HCT116 (cell line): ENCODE measurements at regions not wholly inside any gene's neighbourhood (a gene's known extent, or its start where the extent isn't known, plus 50 kb on each side); places are given as distances from the start of the nearest gene placed in this dataset.

ENCODE experiments used
- ATAC-seq: fragments of 200-7000 bp; cut with Tn5 transposase; 2 replicates; pipeline ENCODE4 v1.9.1; 2020; ENCODE audit warnings: mild to moderate bottlenecking, moderate library complexity
- BruUV-seq: library from RNA; stranded (reverse); fragments of 400-500 nt; replicated peaks from 2 replicates; lab custom pipeline; 2021; lab: Mats Ljungman, UMichigan
- CTCF ChIA-PET: fragments of 300-600 bp; sonication (Branson Sonifier 250); formaldehyde crosslinking; loops from one replicate; lab custom pipeline; 2021; ENCODE audit warnings: antibody characterized with exemption; lab: Charles Lee
- POLR2A ChIA-PET: fragments of 300-600, 350-600 bp; sonication (Branson Sonifier 250); formaldehyde crosslinking; loops from one replicate; lab custom pipeline; 2021; ENCODE audit warnings: antibody characterized with exemption; lab: Charles Lee
- RAD21 ChIA-PET, 2 experiments: fragments of 300-600 bp; sonication (Branson Sonifier 250); formaldehyde crosslinking; loops; one replicate each; lab custom pipeline; 2023; ENCODE audit warnings: low total read pairs in 2 of 2; ENCODE audit not compliant: uncharacterized antibody in 2 of 2, unreplicated experiment in 2 of 2, low non-redundant PET in 1 of 2; lab: Charles Lee
- DNase-seq: peaks from one replicate; pipeline ENCODE4 v3.0.0-alpha.2; 2010; ENCODE audit warnings: low read depth, low spot score
- H2AFZ ChIP-seq: fragments of 200-600 bp; shearing (Covaris generic), sonication (generic); 2 replicates; pipeline ENCODE4 v1.6.1; 2017; ENCODE audit warnings: low read depth, mixed run types, mixed read lengths, antibody characterized with exemption, low read length; ENCODE audit not compliant: poor library complexity, severe bottlenecking
- H3K27ac ChIP-seq: 2 replicates; pipeline ENCODE4 v1.5.1; 2012; ENCODE audit warnings: low read depth, low read length
- H3K27me3 ChIP-seq: fragments of 200-600 bp; sonication (generic); 2 replicates; pipeline ENCODE4 v1.6.1; 2016; ENCODE audit warnings: mixed run types, low read length, mixed read lengths; ENCODE audit not compliant: insufficient read depth
- H3K36me3 ChIP-seq, 2 experiments: fragments of 200-500 bp in 1 of 2; fragments of 200-600 bp in 1 of 2; sonication (Bioruptor generic) in 1 of 2; sonication (generic) in 1 of 2; 2 replicates each; pipeline versions ENCODE4 v1.5.1 to v1.6.1; 2014 to 2016; ENCODE audit warnings: low read length in 2 of 2, inconsistent platforms in 1 of 2, mixed read lengths in 1 of 2, mixed run types in 1 of 2; ENCODE audit not compliant: insufficient read depth in 2 of 2, control insufficient read depth in 1 of 2
- H3K4me1 ChIP-seq, 2 experiments: fragments of 200-600 bp in 1 of 2; sonication (generic) in 1 of 2; 2 replicates each; pipeline versions ENCODE4 v1.5.1 to v1.6.1; 2012 to 2017; ENCODE audit warnings: low read length in 2 of 2, inconsistent platforms in 1 of 2, mild to moderate bottlenecking in 1 of 2, mixed read lengths in 1 of 2, mixed run types in 1 of 2, moderate library complexity in 1 of 2; ENCODE audit not compliant: insufficient read depth in 2 of 2, control insufficient read depth in 1 of 2
- H3K4me2 ChIP-seq: fragments of 200-600 bp; sonication (generic); 2 replicates; pipeline ENCODE4 v1.6.1; 2017; ENCODE audit warnings: mixed run types, low read length, mixed read lengths
- H3K4me3 ChIP-seq, 2 experiments: fragments of 200-600 bp in 1 of 2; sonication (generic) in 1 of 2; replicated peaks in 1 of 2; 2 replicates each; pipeline ENCODE4 v1.5.1; 2011 to 2016; ENCODE audit warnings: low read length in 2 of 2, control low read depth in 1 of 2, low read depth in 1 of 2, mild to moderate bottlenecking in 1 of 2, mixed read lengths in 1 of 2, mixed run types in 1 of 2
- H3K79me2 ChIP-seq: fragments of 200-600 bp; sonication (generic); 2 replicates; pipeline ENCODE4 v1.6.1; 2017; ENCODE audit warnings: mild to moderate bottlenecking, mixed run types, low read length, moderate library complexity, mixed read lengths; ENCODE audit not compliant: insufficient read depth
- H3K9ac ChIP-seq: fragments of 200-600 bp; sonication (generic); 2 replicates; pipeline ENCODE4 v1.6.1; 2016; ENCODE audit warnings: low read length, mixed read lengths
- H3K9me2 ChIP-seq: fragments of 200-600 bp; sonication (generic), shearing (Covaris generic); 2 replicates; pipeline ENCODE4 v1.6.1; 2017; ENCODE audit warnings: mixed run types, mild to moderate bottlenecking, moderate library complexity; ENCODE audit not compliant: insufficient read depth
- H3K9me3 ChIP-seq, 2 experiments: fragments of 200-500 bp in 1 of 2; fragments of 200-600 bp in 1 of 2; sonication (Bioruptor generic) in 1 of 2; sonication (generic) in 1 of 2; 2 replicates each; pipeline ENCODE4 v1.6.1; 2014 to 2017; ENCODE audit warnings: low read length in 2 of 2, mixed read lengths in 2 of 2, inconsistent platforms in 1 of 2, low read depth in 1 of 2, mild to moderate bottlenecking in 1 of 2, mixed run types in 1 of 2, moderate library complexity in 1 of 2; ENCODE audit not compliant: control insufficient read depth in 1 of 2, insufficient read depth in 1 of 2
- H4K20me1 ChIP-seq: fragments of 200-600 bp; sonication (generic), shearing (Covaris generic); 2 replicates; pipeline ENCODE4 v1.6.1; 2017; ENCODE audit warnings: mixed run types, mild to moderate bottlenecking, moderate library complexity; ENCODE audit not compliant: insufficient read depth
- CBX3 ChIP-seq: IDR thresholded peaks from 2 replicates; pipeline ENCODE4 v1.6.1; 2012; ENCODE audit warnings: low read depth
- CEBPB ChIP-seq: IDR thresholded peaks from 2 replicates; pipeline ENCODE4 v1.6.1; 2012; ENCODE audit warnings: low read depth
- ELF1 ChIP-seq: IDR thresholded peaks from 2 replicates; pipeline ENCODE4 v1.6.1; 2012; ENCODE audit warnings: low read depth, borderline replicate concordance
- EZH2phosphoT487 ChIP-seq: fragments of 200-600 bp; IDR thresholded peaks from 2 replicates; pipeline ENCODE4 v1.6.1; 2018; ENCODE audit warnings: antibody characterized with exemption, borderline replicate concordance
- JUND ChIP-seq: IDR thresholded peaks from 2 replicates; pipeline ENCODE4 v1.6.1; 2012
- POLR2A ChIP-seq: IDR thresholded peaks from 2 replicates; pipeline ENCODE4 v1.7.0; 2011; ENCODE audit warnings: borderline replicate concordance; ENCODE audit not compliant: insufficient read depth, insufficient read length; ENCODE audit errors: extremely low read depth
- SP1 ChIP-seq: IDR thresholded peaks from 2 replicates; pipeline ENCODE4 v1.6.1; 2012; ENCODE audit warnings: low read depth
- SRF ChIP-seq: IDR thresholded peaks from 2 replicates; pipeline ENCODE4 v1.6.1; 2012; ENCODE audit warnings: low read depth
- TCF7L2 ChIP-seq: IDR thresholded peaks from 2 replicates; pipeline ENCODE4 v1.7.0; 2011; ENCODE audit warnings: borderline replicate concordance, inconsistent platforms; ENCODE audit not compliant: insufficient read depth, insufficient read length; ENCODE audit errors: extremely low read depth
- ZNF274 ChIP-seq: fragments of 200-500 bp; sonication (Bioruptor generic); IDR thresholded peaks from 2 replicates; pipeline ENCODE4 v1.6.1; 2014; ENCODE audit warnings: mild to moderate bottlenecking, low read depth, low read length, inconsistent platforms
- intact Hi-C: fragments of 100-400 bp; cut with micrococcal nuclease; formaldehyde crosslinking; loops from 2 replicates; pipeline ENCODE4 v1.10.0; 2022
- TF ChIP-seq, protein P1 (sequence below): IDR thresholded peaks from 2 replicates; pipeline ENCODE4 v1.6.1; 2011; ENCODE audit warnings: mild to moderate bottlenecking, low read length, moderate library complexity; ENCODE audit not compliant: insufficient replicate concordance; ENCODE audit errors: extremely low read depth

DNA sequence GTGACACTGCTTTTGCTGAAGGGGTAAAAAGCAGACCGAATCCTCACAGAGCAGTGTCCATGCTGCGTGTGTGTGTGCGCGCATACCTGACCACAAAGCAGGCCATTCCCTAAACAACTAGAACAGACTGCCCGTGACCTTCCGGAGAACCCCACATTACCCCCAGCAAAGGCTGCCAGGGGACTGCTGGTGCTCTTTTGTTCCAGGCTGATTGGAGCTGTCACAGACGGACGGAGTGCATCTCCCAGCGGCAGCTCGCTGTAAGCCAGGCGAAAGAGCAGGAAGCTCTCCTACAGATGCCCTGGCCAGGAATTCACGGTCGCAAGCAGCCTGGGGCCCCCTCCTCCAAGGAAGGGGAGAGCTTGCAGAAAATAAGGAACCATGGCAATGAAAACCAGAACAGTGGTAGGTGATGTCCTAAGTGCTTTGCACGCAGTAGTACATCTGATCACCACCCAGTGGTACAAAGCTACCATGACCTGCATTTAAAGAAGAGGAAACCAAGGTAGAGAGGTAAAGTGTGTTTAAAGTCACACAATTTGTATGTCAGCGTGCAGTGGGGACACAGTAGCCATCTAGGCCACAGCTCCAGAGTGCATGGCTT is 153.4 kb upstream of the DYNLRB2 start:
- no peak overlapping the region for H3K4me3 ChIP-seq
- intact Hi-C loops, result no loop called here
- no peaks in the 10 kb centered on the region for H3K4me1 ChIP-seq
- POLR2A ChIA-PET, result no interaction called here
- DNase-seq (no peak), ATAC-seq (no peak)
- H2AFZ ChIP-seq, result no peak overlapping the region
- no peaks in the 10 kb centered on the region for H3K27me3 ChIP-seq
- no peak overlapping the region for H3K27ac ChIP-seq
- H3K9me2 ChIP-seq, result no peaks in the 10 kb centered on the region
- no peak overlapping the region for H3K9ac ChIP-seq
- no peak overlapping the region for H3K4me2 ChIP-seq
- H3K36me3 ChIP-seq, result no peaks in the 10 kb centered on the region
- no TSS peak for BruUV-seq
- RAD21 ChIA-PET, result no interaction called here
- H3K79me2 ChIP-seq, result no peaks in the 10 kb centered on the region
- H3K9me3 ChIP-seq, result peaks cover 35 to 52% of the 10 kb centered on the region in 2 experiments; a peak in 3 of 4 replicates
- CTCF ChIA-PET, result no interaction called here
- no peak for TF ChIP-seq TCF7L2
- TF ChIP-seq CEBPB, result no peak
- no peak for TF ChIP-seq JUND
- no peaks in the 10 kb centered on the region for H4K20me1 ChIP-seq

DNA sequence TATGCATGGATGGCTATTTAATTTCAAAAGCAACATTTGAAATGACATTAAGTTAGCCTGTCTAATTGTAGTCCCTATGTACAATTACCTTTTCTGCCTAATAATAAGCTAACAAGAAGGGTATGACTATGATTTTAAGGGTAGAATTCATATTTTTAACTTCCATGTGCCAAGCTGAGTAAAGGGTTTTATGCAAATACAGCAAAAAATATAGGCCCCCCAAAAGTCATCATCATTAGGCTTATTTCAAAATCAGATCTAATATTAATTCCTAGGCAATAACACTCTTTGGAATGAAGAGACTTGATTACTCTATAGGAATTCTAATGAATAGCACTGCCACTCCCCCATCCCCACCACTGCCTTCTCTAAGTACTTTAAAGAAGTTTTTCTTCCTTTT is 155.9 kb upstream of the DYNLRB2 start:
- POLR2A ChIA-PET, result no interaction called here
- no peaks in the 10 kb centered on the region for H3K27me3 ChIP-seq
- no peak overlapping the region for H2AFZ ChIP-seq
- no peaks in the 10 kb centered on the region for H3K79me2 ChIP-seq
- no peaks in the 10 kb centered on the region for H3K4me1 ChIP-seq
- no peak overlapping the region for H3K4me3 ChIP-seq
- H3K36me3 ChIP-seq, result no peaks in the 10 kb centered on the region
- H3K9me2 ChIP-seq, result no peaks in the 10 kb centered on the region
- no peak for TF ChIP-seq SP1
- TF ChIP-seq, protein P1, sequence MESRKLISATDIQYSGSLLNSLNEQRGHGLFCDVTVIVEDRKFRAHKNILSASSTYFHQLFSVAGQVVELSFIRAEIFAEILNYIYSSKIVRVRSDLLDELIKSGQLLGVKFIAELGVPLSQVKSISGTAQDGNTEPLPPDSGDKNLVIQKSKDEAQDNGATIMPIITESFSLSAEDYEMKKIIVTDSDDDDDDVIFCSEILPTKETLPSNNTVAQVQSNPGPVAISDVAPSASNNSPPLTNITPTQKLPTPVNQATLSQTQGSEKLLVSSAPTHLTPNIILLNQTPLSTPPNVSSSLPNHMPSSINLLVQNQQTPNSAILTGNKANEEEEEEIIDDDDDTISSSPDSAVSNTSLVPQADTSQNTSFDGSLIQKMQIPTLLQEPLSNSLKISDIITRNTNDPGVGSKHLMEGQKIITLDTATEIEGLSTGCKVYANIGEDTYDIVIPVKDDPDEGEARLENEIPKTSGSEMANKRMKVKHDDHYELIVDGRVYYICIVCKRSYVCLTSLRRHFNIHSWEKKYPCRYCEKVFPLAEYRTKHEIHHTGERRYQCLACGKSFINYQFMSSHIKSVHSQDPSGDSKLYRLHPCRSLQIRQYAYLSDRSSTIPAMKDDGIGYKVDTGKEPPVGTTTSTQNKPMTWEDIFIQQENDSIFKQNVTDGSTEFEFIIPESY, result no peak
- TF ChIP-seq CBX3, result no peak
- no peak for TF ChIP-seq ZNF274
- no peak for TF ChIP-seq TCF7L2
- no peak for TF ChIP-seq SRF
- TF ChIP-seq EZH2phosphoT487, result no peak
- TF ChIP-seq ELF1, result no peak
- no peak for TF ChIP-seq POLR2A
- DNase-seq (no peak), ATAC-seq (no peak)
- H3K27ac ChIP-seq, result no peak overlapping the region
- BruUV-seq, result no TSS peak
- H3K4me2 ChIP-seq, result no peak overlapping the region
- CTCF ChIA-PET, result no interaction called here
- intact Hi-C loops, result no loop called here
- H3K9me3 ChIP-seq, result peaks cover 33 to 55% of the 10 kb centered on the region in 2 experiments; a peak in 3 of 4 replicates
- no peaks in the 10 kb centered on the region for H4K20me1 ChIP-seq
- RAD21 ChIA-PET, result no interaction called here
- no peak overlapping the region for H3K9ac ChIP-seq
